GM23248 (cell line): ENCODE measurements at regions not wholly inside any gene's neighbourhood (a gene's known extent, or its start where the extent isn't known, plus 50 kb on each side); places are given as distances from the start of the nearest gene placed in this dataset.

ENCODE experiments used
- EZH2 ChIP-seq: fragments of 200-600 bp; sonication (generic); IDR thresholded peaks from 2 replicates; pipeline ENCODE4 v1.6.1; 2018; ENCODE audit warnings: antibody characterized with exemption, mild to moderate bottlenecking; ENCODE audit not compliant: insufficient read depth, poor library complexity, severe bottlenecking
- EZH2phosphoT487 ChIP-seq: fragments of 200-600 bp; sonication (generic); IDR thresholded peaks from 2 replicates; pipeline ENCODE4 v1.6.1; 2018; ENCODE audit warnings: antibody characterized with exemption, moderate library complexity, mild to moderate bottlenecking, low read depth; ENCODE audit not compliant: insufficient read depth

GRCh38 chr4:22237846-22238494 is 277.9 kb downstream of the ADGRA3 start:
- TF ChIP-seq EZH2phosphoT487, result no peak
- TF ChIP-seq EZH2, result no peak
